Astrocyte (in vitro differentiated cells and primary cell): ENCODE measurements at regions not wholly inside any gene's neighbourhood (a gene's known extent, or its start where the extent isn't known, plus 50 kb on each side); places are given as distances from the start of the nearest gene placed in this dataset.

ENCODE experiments used
- DNase-seq: peaks from one replicate; pipeline ENCODE4 v3.0.0-alpha.2; 2010; ENCODE audit warnings: low read depth
- FAIRE-seq: peaks from 2 replicates; lab custom pipeline; 2011; peaks lifted over from hg19 to GRCh38; lab: Jason Lieb, UNC
- H2AFZ ChIP-seq: 2 replicates; pipeline ENCODE4 v1.6.0; 2012; ENCODE audit warnings: low read depth, low read length, inconsistent platforms
- H3K27ac ChIP-seq: 2 replicates; pipeline ENCODE4 v1.5.1; 2011; ENCODE audit warnings: low read depth, low read length, inconsistent platforms
- H3K27me3 ChIP-seq: 2 replicates; pipeline ENCODE4 v1.6.0; 2011; ENCODE audit warnings: low read length, inconsistent platforms; ENCODE audit not compliant: insufficient read depth
- H3K36me3 ChIP-seq: 2 replicates; pipeline ENCODE4 v1.5.1; 2011; ENCODE audit warnings: low read length, inconsistent platforms; ENCODE audit not compliant: insufficient read depth
- H3K4me1 ChIP-seq: 2 replicates; pipeline ENCODE4 v1.5.1; 2011; ENCODE audit warnings: low read length, inconsistent platforms; ENCODE audit not compliant: insufficient read depth
- H3K4me2 ChIP-seq: 2 replicates; pipeline ENCODE4 v1.6.0; 2012; ENCODE audit warnings: low read length, inconsistent platforms
- H3K4me3 ChIP-seq: 2 replicates; pipeline ENCODE4 v1.5.1; 2011; ENCODE audit warnings: low read depth, mild to moderate bottlenecking, low read length, inconsistent platforms; ENCODE audit not compliant: insufficient read depth
- H3K79me2 ChIP-seq: 2 replicates; pipeline ENCODE4 v1.6.0; 2012; ENCODE audit warnings: mild to moderate bottlenecking, low read length, inconsistent platforms; ENCODE audit not compliant: insufficient read depth
- H3K9ac ChIP-seq: 2 replicates; pipeline ENCODE4 v1.6.0; 2012; ENCODE audit warnings: mild to moderate bottlenecking, low read length, inconsistent platforms
- H3K9me3 ChIP-seq: 2 replicates; pipeline ENCODE4 v1.5.1; 2012; ENCODE audit warnings: low read depth, mild to moderate bottlenecking, low read length, inconsistent platforms; ENCODE audit not compliant: insufficient read depth
- H4K20me1 ChIP-seq: 2 replicates; pipeline ENCODE4 v1.6.0; 2012; ENCODE audit warnings: low read length, inconsistent platforms; ENCODE audit not compliant: insufficient read depth
- H3K27ac Mint-ChIP-seq: one replicate; pipeline ENCODE4 v1.8.0; 2021; ENCODE audit warnings: mild to moderate bottlenecking, mixed read lengths; ENCODE audit not compliant: unreplicated experiment
- H3K27me3 Mint-ChIP-seq: one replicate; pipeline ENCODE4 v1.8.0; 2021; ENCODE audit warnings: low read depth, mixed read lengths; ENCODE audit not compliant: unreplicated experiment
- H3K36me3 Mint-ChIP-seq: one replicate; pipeline ENCODE4 v1.8.0; 2021; ENCODE audit warnings: low read depth, mixed read lengths; ENCODE audit not compliant: unreplicated experiment
- H3K4me1 Mint-ChIP-seq: one replicate; pipeline ENCODE4 v1.8.0; 2021; ENCODE audit warnings: low read depth, mixed read lengths; ENCODE audit not compliant: unreplicated experiment
- H3K4me3 Mint-ChIP-seq: one replicate; pipeline ENCODE4 v1.8.0; 2021; ENCODE audit warnings: mild to moderate bottlenecking, moderate library complexity, mixed read lengths; ENCODE audit not compliant: unreplicated experiment
- H3K9me3 Mint-ChIP-seq: one replicate; pipeline ENCODE4 v1.8.0; 2021; ENCODE audit warnings: mild to moderate bottlenecking, mixed read lengths; ENCODE audit not compliant: unreplicated experiment
- CTCF ChIP-seq: IDR thresholded peaks from 2 replicates; pipeline ENCODE4 v1.5.1; 2011; ENCODE audit warnings: low read depth, mild to moderate bottlenecking, inconsistent platforms, low read length, moderate library complexity; ENCODE audit not compliant: insufficient read depth
- EZH2 ChIP-seq: IDR thresholded peaks from 2 replicates; pipeline ENCODE4 v1.6.1; 2012; ENCODE audit warnings: mild to moderate bottlenecking, low read length, inconsistent platforms; ENCODE audit not compliant: insufficient read depth

- no peaks in the 10 kb centered on the region for H3K9me3 ChIP-seq
- H3K79me2 ChIP-seq: no peaks in the 10 kb centered on the region
- no peak overlapping the region for H3K4me2 ChIP-seq
- no peak for TF ChIP-seq EZH2
- Mint-ChIP-seq H3K9me3 (no peaks in the 10 kb centered on the region), H3K4me3 (no peak overlapping the region), H3K4me1 (peaks cover 1% of the 10 kb centered on the region), H3K27me3 (no peaks in the 10 kb centered on the region), H3K27ac (no peak overlapping the region), H3K36me3 (no peaks in the 10 kb centered on the region)
- H3K4me1 ChIP-seq: peaks cover 5% of the 10 kb centered on the region
- no peaks in the 10 kb centered on the region for H3K27me3 ChIP-seq
- H3K4me3 ChIP-seq: no peak overlapping the region
- no peaks in the 10 kb centered on the region for H4K20me1 ChIP-seq
- H3K27ac ChIP-seq: no peak overlapping the region
- no peak overlapping the region for H2AFZ ChIP-seq
- no peaks in the 10 kb centered on the region for H3K36me3 ChIP-seq
- DNase-seq (no peak), FAIRE-seq (no peak)
- H3K9ac ChIP-seq: no peak overlapping the region
These were observed 95.9 kb downstream of the RFC3 start for GRCh38 chr13:33913829-33914228.

- Histone ChIP-seq H3K4me3 (no peak overlapping the region), H3K4me2 (no peak overlapping the region), H3K36me3 (no peaks in the 10 kb centered on the region), H3K79me2 (no peaks in the 10 kb centered on the region), H3K9me3 (no peaks in the 10 kb centered on the region), H3K27me3 (no peaks in the 10 kb centered on the region), H4K20me1 (no peaks in the 10 kb centered on the region), H3K4me1 (peaks cover 5% of the 10 kb centered on the region), H2AFZ (no peak overlapping the region), H3K27ac (no peak overlapping the region), H3K9ac (no peak overlapping the region)
- Mint-ChIP-seq H3K9me3 (no peaks in the 10 kb centered on the region), H3K4me3 (no peak overlapping the region), H3K36me3 (no peaks in the 10 kb centered on the region), H3K27me3 (no peaks in the 10 kb centered on the region), H3K4me1 (peaks cover 3% of the 10 kb centered on the region), H3K27ac (no peak overlapping the region)
- TF ChIP-seq EZH2: no peak
- no peak for TF ChIP-seq CTCF
- DNase-seq (no peak), FAIRE-seq (no peak)
These were observed 99.2 kb downstream of the RFC3 start for GRCh38 chr13:33917190-33917589.

GRCh38 chr13:33918199-33918932 is 100.4 kb downstream of the RFC3 start:
- Histone ChIP-seq H3K4me2 (peak overlapping the region; percentile 66), H3K79me2 (no peaks in the 10 kb centered on the region), H3K27me3 (no peaks in the 10 kb centered on the region), H3K4me1 (peaks cover 5% of the 10 kb centered on the region), H3K9ac (no peak overlapping the region), H3K36me3 (no peaks in the 10 kb centered on the region), H3K27ac (peak overlapping the region; percentile 4), H4K20me1 (no peaks in the 10 kb centered on the region), H2AFZ (peak overlapping the region; percentile 59), H3K9me3 (no peaks in the 10 kb centered on the region), H3K4me3 (no peak overlapping the region)
- no peaks in the 10 kb centered on the region for H3K9me3 Mint-ChIP-seq
- peaks cover 3% of the 10 kb centered on the region for H3K4me1 Mint-ChIP-seq
- TF ChIP-seq EZH2 (no peak), CTCF (no peak)
- H3K36me3 Mint-ChIP-seq: no peaks in the 10 kb centered on the region
- no peak overlapping the region for H3K27ac Mint-ChIP-seq
- DNase-seq (peak; percentile 75), FAIRE-seq (peak; percentile 66)
- H3K27me3 Mint-ChIP-seq: no peaks in the 10 kb centered on the region
- no peak overlapping the region for H3K4me3 Mint-ChIP-seq
